ENCODE measurements at regions not wholly inside any gene's neighbourhood (a gene's known extent, or its start where the extent isn't known, plus 50 kb on each side); places are given as distances from the start of the nearest gene placed in this dataset.

DNA sequence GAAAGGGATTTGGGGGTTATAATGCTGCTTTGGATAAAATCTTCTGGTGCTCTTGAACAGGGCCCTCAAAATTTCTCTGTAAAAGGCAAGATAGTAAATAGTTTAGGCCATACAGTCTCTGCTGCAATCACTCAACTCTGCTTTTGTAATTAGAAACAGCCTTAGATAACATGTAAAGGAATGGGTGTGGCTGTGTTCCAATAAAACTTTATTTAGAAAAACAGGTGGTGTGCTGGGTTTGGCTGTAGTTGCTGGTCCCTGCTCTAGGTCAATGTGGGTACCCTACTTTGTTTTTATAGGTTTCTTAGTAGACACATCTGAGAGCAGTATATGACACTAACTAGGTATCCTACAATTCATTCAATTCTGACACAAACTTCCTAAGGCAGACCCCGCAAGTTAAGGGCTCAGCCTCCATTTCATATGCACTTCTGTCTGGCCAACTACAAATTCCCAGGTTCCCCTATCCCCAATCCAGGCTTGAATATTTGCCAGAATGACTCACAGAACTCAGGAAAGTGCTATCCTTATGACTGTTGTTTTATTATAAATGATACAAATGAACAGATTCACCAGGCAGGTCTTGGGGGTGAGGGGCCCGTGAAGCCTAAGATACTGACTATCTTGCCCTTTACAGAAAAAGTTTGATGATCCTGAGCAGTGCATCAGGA, 349.9 kb downstream of the RPS24 start:
- DNase-seq (ENCODE audit: low read depth in 1 of 2, low spot score in 1 of 2): no peak

DNA sequence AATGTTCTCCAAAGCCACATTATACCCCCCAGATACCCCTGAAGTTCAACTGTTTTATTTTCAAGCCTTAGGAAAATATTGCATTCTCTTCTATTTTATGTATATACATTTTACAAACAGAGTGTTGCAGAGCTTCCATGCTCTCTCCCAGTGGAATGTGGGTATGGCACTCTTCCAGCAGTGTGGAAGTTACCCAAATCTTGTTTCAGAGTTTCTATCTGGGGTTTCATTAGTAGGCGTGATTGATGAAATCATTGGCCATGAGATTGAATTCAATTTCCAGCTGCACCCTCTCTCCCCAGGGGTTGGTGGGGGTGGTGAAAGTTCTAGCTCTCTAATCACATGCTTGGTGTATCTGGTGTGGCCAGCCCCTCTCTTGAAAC, 350.4 kb downstream of the RPS24 start:
- no peak for DNase-seq (ENCODE audit: low read depth in 1 of 2, low spot score in 1 of 2)

DNA sequence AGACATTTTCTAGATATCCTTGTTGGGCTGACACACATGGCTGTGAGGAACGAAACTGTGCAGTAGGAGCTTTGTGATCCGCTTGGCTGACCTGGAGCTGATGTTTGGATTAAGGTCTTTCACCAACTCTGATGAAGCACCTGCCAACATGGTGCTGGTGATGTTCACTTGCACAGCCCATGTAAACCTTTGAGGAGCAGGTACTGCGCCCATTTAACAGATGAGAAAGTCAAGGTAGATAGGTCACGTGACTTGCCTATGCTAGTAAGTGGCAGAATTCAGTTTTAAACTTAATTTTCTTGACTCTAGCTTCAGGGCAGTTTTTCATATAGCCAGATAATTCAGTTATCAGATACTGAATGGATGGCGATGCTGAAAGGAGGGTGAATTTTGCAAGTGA, 351.9 kb downstream of the RPS24 start:
- no peak for DNase-seq (ENCODE audit: low read depth in 1 of 2, low spot score in 1 of 2)

DNA sequence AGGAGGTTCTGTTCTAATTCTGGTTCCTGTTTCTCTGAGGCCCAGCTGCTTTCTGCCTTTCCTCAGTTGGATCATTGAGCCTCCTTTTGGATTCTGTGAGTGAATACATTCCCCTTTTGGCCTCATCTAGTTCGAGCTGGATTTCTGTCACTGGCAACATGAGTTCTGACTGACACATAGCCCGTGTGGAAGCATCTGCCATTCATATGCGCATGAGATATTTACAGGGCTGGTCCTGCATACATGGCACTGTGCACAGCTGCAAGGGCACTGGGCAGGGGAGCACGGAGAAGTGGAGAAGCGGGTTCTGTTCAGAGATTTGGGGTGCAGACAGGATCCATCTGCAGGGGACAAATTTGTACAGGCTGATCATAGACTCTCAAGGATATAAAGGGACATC, 352.8 kb downstream of the RPS24 start:
- no peak for DNase-seq (ENCODE audit: low read depth in 1 of 2, low spot score in 1 of 2)

DNA sequence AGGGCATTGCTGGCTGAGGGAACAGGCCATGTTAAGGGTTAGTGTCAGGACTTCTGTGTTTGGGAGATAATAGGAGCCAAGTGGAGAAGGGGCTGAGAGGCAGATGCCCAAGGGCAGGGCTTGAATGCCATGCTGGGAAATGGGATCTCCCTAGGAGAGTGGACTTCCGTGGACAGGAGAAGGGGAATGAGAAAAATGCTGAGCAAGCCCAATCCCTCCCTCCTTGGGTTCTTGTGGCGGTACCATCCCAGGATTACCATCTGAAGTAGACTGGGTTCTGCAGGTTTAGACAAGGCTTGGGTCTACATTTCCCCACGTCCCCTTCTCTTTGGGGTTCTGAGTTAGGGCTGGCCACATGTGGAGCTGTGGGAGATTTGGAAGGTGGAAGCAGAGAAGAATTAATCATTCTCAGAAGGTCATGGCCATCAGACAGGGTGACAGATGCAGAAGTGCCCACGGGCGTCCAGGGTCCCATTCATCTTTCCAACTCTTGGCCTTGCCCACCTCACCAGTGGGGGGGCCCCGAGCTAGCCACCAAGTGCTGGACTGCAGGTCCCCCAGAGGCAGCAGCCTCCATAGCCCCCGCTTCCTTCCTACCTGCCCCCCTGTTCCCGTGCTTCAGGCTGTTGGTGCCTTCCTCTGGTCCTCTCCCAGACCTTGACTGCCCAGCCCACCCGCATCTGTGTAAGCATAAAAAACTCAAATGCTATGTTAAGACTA, 354.8 kb downstream of the RPS24 start:
- no peak for DNase-seq (ENCODE audit: low read depth in 1 of 2, low spot score in 1 of 2)

DNA sequence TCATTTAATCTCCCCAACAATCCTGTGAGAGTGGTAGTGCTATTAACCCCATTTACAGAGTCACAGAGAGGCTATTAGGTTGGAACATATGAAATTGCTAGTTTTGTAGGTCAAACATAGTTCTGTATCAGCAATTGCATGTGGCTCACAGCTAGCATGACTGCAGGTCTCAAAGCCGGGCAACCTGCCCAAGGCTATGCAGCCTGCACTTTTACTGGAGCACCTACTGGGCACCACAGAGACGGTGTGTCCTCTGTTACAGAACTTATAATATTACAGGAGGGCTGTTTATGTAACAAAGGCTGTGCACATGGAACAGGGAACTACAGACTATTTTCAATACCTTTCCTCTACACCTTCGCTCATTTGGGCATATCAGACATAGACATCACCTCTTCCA, 355.8 kb downstream of the RPS24 start:
- no peak for DNase-seq (ENCODE audit: low read depth in 1 of 2, low spot score in 1 of 2)

DNA sequence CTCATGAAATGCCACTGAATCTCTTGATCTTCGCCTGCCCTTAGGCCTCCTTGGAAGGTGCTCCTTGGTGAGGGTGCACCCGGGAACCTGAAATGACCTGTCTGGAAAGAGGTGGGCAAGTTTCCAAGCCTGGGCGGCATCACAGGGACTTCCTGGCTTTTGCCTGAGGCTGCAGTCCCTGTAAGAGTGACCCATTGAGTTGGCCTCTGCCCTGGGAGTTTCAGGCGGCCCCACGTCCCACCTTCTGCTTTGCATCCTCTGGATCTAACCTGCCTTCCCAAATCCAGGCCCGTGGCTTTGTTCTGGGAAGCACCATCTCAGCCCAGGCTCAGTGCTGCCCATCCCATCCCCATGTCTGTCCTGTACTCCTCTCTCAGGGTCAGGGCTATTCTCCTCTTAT, 356.4 kb downstream of the RPS24 start:
- DNase-seq (ENCODE audit: low read depth in 1 of 2, low spot score in 1 of 2): no peak

DNA sequence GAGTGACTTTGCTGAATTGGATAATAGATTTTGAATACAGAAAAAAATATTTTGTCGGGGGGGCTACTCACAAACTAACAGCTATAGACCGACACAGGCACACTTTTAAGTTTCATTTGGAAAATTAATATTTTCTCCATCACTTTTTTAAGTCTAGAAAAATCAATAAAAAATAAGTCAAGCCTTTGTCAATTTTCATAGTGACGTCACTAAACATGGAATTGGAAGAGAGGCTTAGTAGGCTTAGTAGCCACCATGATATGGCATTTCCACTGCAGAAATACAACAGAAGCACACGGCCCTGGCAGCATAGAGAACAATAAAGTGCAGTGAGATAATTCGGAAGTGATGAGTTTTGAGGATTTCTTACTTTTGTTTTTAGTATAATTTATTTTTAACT, 357.2 kb downstream of the RPS24 start:
- no peak for DNase-seq (ENCODE audit: low read depth in 1 of 2, low spot score in 1 of 2)

DNA sequence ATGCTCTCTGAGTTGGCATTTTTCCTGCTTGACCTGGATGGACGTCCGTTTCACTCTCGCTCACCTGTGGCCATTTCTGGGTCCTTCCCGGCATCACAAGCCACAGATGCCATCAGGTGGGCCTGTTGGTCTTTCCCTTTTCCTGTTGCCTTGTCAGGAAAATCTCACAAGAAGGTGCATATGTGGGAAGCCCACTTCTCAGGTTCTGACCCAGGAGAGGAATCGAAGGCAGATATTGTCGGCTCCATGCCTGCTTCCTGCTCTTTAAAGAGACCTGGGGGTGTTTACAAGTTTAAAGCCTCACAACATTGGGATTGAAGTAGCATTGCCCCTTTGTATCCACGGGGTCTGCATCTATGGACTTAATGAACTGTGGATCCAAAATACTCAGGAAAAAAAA, 357.9 kb downstream of the RPS24 start:
- DNase-seq (ENCODE audit: low read depth in 1 of 2, low spot score in 1 of 2): no peak

DNA sequence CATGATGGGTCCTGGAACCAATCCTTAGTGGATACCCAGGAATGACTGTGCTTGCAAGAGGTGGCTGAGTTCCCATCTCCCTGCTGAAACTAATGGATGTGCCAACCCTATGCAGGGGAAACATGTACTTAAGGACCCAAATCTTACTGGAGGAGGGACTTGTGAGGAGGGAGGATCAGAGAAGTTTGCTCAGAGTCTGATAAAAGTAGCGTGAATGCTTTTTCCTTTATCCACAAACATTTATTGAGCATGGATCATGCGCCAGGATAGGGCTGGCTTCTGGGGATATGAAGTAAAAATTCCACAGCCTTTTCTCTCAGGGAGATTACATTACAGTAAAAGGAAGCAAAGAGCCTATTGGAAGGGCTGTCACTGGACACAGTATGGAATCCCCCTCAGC, 358.5 kb downstream of the RPS24 start:
- DNase-seq (ENCODE audit: low read depth in 1 of 2, low spot score in 1 of 2): no peak

DNA sequence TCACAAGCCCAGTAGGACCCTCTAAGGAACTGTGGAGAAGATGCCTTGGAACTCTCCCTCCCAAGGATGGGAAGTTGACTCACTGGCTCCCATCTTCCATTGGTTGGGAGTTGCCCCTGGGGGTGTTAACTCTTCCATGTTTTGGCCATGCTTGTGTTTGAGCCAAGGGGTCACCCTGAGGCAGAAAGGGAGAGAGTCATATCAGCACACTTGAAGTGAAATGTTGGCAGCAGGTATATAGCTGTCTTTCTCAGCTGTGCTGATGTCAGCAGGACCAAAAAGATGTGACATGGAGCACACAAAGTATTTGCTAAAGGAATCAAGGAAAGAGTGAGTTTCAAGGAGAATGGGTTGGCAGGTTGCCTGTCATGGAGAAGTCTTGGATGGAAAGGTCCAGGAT, 359.4 kb downstream of the RPS24 start:
- DNase-seq (ENCODE audit: low read depth in 1 of 2, low spot score in 1 of 2): no peak

DNA sequence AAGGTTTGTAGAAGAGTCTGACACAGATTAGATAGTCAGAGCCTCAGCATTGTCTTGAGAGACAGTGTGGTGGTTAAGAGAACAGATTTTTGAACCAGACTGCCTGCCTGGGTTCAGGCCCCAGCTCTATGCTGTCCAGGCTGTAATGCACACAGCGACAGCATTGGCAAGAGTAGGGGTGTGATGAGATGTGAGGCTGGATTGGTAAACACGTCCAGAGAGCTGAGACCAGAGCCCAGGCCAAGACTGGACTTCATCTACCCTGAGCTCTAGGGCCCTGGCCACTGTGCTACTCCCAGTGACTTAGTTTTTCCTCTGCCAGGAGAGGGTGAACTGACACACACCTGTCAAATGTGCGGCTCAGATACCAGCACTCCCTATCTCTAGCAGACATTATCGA, 360.4 kb downstream of the RPS24 start:
- no peak for DNase-seq (ENCODE audit: low read depth in 1 of 2, low spot score in 1 of 2)

DNA sequence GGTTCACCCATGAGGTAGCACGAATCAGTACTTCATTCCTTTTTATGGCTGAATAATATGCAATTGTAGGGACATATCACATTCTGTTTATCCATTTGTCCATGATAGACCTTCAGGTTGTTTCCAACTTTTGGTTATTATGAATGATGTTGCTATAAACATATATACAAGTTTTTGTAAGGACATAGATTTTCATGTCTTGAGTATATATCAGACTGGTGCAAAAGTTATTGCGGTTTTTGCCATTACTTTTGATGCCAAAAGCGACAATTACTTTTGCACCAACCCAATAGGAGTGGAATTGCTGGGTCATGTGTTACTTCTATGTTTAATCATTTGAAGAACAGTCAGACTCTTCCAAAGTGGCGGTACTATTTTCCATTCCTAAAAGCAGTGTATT, 361.5 kb downstream of the RPS24 start:
- DNase-seq (ENCODE audit: low read depth in 1 of 2, low spot score in 1 of 2): no peak

DNA sequence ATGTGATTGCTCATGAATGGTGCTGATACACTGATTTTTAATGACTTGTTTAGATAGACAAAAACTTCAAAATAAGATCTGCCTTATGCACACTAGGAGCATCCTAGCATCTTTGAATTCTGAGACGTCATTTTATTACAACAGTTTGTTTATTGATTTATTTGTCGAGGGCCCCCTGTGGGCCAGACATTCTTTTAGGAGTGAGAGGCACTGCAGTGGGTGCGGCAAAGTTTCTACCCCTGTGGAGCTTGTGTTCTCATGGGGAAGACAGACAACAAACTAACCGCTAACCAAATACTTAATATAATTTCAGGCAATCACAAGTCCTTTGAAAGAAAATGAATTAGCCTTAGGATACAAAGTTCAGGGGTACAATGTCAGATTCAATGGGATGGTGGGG, 363.1 kb downstream of the RPS24 start:
- no peak for DNase-seq (ENCODE audit: low read depth in 1 of 2, low spot score in 1 of 2)

DNA sequence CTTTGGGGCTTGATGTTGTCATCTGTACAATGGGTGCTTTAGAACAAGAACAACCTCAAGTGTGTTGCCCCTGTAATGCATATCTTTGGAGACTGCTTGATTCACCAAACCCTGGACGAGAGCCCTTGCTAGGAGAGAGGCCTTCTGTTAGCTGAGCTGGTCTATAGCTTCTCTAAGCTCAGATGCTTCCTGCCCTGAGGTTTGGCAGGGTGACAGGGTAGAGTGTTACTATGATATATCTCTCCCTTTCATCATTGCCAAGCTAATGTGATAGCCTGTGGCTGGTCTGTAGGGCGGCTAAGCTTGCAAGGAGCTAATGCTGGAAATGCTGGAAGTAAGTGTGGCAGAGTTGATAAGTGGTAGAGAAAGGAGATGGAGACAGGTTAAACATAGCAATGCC, 364.1 kb downstream of the RPS24 start:
- DNase-seq (ENCODE audit: low read depth in 1 of 2, low spot score in 1 of 2): no peak

DNA sequence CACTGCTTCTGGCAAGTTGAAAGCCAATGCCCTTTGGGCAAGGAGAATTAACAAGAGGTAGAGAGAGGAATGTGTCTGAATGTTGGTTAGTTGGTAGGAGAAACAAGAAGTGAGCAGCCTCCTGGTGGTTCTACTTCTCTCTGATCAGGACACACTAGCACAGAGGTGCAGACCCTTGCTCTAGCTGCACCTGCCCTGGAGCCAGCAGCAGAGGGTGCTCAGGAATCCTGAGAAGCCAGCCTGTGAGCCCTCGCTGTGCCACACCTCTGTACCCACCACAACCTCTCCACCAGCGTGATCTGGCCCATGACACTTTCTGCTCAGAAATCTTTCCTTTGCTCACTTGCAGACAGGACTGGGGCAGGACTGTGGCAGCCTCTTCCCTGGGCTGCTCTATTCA, 364.7 kb downstream of the RPS24 start:
- no peak for DNase-seq (ENCODE audit: low read depth in 1 of 2, low spot score in 1 of 2)

DNA sequence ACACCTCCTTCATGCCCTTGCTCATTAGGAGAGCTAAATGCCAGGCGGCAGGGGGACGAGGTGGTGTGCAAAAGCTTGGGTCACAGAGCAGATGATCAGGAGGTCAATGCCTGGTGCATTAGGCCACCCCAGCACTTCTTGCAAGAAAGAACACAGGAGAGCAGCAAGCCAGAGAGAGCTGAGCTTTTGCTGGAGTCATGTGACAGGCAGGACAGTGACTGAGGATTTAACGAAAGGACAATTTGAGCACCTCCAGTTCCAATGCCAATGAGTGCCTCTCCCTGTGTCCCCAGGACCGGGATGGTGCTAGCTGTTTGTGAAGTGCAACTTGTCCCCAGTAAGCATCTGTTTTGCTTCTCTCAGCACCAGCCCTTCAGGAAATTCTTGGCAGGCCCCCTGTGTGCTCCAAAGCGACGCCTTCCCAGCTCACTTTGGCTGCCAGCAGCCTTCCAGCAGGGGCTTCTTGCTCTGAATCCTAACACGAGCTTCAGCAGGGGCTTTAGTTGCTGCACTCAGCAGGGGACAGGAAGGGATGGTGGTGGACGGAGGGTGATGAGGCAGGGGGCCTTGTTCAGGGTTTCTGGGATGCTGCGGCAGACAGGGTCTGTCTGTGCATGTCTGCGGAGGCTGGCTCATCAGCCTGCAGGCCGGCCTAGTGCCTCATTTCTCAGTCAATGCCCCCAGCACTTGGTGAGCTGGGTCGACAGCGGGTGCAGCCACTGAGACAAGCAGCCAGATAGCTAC, 368.1 kb downstream of the RPS24 start:
- no peak for DNase-seq (ENCODE audit: low read depth in 1 of 2, low spot score in 1 of 2)

DNA sequence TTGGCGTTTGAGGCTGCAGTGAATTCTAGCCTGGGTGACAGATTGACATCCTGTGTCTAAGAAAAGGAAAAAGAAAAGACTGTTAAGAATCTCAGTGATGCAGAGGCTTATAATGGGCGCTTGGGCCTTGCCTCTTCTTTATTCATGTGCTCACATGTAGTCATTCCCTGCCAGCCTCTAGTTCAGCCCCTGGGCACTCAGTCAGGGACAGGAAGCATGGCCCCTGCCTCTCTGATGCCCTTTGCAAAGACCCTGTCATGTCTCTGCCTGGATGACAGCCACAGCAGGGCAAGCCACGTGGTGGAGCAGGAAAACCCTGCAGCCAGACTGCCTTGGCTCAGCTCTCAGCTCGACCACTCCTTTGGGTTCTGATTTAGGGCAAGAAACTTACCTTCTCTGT, 368.9 kb downstream of the RPS24 start:
- DNase-seq (ENCODE audit: low read depth in 1 of 2, low spot score in 1 of 2): no peak

DNA sequence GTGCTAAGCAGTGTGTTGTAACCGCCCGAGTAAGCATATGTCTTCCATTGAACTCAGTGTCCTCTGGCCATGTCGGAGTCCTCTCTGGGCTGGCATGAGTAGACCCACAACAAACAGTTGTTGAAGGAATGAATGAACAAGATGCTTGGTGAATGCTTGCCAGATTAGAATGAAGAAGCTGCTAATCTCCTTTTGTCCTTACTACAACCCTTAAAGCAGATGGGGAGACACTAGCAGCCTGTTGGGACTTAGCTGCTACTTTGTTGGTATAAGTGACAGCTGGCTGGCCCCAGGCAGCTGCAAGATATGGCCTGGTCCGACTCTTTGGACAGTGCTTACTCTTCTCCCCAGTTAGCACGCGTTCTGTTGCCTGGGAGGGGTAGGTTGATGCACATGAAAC, 370.1 kb downstream of the RPS24 start:
- no peak for DNase-seq (ENCODE audit: low read depth in 1 of 2, low spot score in 1 of 2)

DNA sequence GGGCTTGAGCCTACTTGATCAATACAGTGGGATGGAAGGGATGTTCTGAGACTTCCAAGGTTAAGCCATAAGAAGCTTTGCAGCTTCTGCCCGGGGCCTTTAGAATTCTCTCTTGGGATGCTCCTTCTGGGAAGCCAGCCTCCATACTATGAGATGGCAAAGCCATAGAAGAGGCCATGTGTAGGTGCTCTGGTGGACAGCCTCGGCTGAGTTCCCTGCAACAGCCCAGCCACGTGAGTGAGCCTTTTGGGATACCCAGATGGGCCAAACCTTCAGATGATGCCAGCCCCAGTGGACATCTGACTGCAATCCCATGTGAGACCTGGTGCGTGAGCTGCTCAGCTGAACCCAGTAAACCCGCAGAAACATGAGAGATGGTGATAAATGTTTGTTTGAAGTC, 370.6 kb downstream of the RPS24 start:
- no peak for DNase-seq (ENCODE audit: low read depth in 1 of 2, low spot score in 1 of 2)

DNA sequence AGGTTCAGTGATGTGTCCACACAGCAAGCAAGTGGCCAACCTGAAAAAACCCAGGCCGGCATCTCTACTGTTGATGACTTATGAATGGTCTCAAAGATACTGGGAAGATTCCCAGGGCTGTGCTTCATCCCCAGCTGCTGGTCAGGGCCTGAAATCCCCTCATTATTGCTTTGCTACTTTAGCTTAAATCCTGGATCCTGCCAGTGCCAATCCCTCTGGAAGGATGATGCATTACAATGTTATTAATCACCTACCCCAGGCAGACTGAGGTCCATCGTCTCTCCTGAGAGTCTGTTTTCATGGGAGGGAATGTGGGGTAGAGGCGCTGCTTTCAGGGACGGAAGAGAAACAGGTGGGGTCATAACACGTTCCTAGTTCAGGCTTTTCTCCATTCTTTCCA, 371.6 kb downstream of the RPS24 start:
- no peak for DNase-seq (ENCODE audit: low read depth in 1 of 2, low spot score in 1 of 2)

DNA sequence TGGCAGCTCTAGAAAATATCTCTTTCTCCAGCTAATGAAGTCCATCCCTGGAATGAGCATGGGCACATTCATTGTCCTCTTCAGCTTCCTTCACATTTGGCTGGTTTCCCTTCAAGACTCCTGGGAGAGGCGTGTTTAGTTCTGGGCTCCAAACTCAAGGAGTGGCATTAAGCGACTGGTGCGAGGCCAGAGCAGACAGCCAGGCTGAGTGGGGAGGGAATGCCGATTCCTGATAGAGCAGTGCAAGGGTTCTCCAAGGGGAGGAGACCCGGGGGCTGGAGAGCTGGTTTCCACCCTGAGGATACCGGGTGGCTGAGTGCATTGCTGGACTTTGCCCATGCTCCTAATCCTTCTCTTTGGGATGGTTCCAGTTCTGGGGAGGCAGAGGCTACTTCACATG, 372.1 kb downstream of the RPS24 start:
- DNase-seq (ENCODE audit: low read depth in 1 of 2, low spot score in 1 of 2): no peak

DNA sequence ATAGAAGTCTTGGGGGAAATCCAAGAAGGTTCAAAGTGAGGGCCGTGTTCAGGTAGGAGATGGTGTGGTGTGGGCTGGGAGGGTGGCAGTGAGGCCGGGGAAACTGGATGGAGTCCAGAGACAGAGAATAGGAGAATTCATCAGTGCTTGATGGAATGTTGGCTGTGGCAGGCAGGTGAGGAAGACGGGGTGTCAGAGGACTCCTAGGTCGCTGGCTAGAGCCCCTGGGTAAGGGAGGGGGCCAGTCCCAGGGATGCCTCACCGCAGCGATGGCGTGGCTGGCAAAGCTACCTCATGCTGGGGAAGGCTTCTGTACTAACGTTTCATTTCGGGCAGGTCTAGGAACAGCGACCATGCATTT, 373.0 kb downstream of the RPS24 start:
- DNase-seq (ENCODE audit: low read depth in 1 of 2, low spot score in 1 of 2): no peak

Measured in activated T-helper 1 cell treated with anti-CD3 and anti-CD28 coated beads, Interleukin-2, amount 50 U/mL, for 16 hours (primary cell).